ENCODE measurements at regions not wholly inside any gene's neighbourhood (a gene's known extent, or its start where the extent isn't known, plus 50 kb on each side); places are given as distances from the start of the nearest gene placed in this dataset.
"Not testable (repeated sequence)": the region's sequence is repeated elsewhere in the genome, so short reads cannot be mapped to it uniquely, and the experiment has no call there.

DNA sequence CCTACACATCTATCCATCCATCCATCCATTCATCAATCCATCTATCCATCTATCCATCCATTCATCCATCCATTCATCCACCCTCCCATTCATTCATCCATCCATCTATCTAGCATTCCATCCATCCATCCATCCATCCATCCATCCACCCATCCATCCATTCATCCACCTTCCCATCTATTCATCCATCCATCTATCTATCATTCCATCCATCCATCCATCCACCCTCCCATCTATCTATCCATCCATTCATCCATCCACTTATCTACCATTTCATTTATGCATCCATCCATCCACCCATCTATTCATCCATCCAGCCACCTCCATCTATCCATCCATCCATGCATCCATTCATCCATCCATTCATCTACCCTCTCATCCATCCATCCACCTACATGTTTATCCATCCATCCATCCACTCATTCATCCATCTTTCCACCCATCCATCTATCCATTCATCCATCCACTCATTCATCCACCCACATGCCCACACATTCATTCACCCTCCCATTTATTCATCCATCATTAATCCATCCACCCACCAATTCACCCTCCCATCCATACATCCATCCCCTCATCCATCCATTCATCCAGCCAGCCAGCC, 258.5 kb downstream of the CRLF2 start:
- no peak for DNase-seq (ENCODE audit: low read depth)

DNA sequence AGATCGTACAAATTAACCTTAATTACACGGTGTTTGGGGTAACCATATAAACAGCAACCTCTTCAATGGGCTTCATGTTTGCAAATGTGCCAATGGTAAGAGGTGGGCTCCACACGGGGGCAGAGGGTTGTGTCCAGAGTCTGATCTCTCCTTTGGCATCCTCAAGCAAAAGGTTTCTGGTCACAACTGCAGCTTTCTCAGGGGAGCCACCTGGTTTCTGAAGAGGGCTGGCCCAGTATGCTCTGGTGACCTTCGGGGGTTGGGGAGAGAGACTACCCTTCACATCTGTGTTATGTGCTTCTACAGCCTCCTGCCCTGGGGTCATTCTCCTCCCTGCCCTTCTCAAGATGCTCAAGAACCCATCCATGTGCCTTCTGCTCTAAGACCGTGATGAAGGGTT, 259.6 kb downstream of the CRLF2 start:
- no peak for DNase-seq (ENCODE audit: low read depth)

DNA sequence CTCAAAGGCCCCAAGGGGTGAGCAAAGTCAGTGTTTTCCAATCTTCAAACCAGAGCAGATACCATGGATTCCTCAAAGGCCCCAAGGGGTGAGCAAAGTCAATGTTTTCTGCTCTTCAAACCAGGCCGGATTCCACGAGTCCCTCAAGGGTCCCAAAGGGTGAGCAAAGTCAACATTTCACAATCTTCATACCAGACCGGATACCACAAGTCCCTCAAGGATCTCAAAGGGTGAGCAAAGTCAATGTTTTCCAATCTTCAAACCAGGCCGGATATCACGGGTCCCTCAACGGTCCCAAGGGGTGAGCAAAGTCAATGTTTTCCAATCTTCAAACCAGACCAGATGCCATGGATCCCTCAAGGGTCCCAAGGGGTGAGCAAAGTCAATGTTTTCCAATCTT, 265.2 kb downstream of the CRLF2 start:
- not testable (repeated sequence) for DNase-seq (ENCODE audit: low read depth)

DNA sequence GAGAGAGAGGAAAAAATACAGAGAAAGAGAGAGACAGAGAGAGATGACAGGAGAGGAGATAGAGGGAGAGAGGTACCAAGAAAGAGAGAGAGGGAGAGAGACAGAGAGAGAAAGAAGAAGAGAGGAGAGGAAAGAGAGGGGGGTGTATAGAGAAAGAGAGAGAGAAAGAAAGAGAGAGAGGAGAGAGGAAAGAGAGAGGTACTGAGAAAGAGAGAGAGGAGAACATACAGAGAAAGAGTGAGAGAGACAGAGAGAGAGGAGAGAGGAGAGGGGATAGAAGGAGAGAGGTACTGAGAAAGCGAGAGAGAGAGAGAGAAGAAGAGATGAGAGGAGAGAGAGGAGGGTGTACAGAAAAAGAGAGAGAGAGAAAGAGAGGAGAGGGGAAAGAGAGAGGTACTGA, 269.4 kb downstream of the CRLF2 start:
- no peak for DNase-seq (ENCODE audit: low read depth)

DNA sequence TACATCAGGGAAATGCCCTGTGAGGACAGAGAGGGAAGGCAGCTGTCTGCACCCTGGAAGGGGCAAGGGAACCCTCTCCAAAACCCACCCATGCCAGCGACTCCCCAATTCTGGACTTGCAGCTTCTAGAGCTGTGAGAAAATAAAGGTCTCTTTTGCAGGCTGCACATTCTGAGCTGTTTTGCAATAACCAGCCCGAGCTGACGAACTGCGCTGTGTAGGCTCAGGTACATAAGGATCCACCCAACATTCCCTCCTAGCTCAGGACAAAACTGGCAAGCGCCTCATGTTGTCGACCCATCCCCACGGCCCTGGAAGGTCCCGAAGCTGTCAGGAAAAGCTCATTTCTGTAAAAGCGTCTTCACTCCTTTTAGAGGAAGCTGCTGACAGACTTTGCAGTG, 271.8 kb downstream of the CRLF2 start:
- no peak for DNase-seq (ENCODE audit: low read depth)

DNA sequence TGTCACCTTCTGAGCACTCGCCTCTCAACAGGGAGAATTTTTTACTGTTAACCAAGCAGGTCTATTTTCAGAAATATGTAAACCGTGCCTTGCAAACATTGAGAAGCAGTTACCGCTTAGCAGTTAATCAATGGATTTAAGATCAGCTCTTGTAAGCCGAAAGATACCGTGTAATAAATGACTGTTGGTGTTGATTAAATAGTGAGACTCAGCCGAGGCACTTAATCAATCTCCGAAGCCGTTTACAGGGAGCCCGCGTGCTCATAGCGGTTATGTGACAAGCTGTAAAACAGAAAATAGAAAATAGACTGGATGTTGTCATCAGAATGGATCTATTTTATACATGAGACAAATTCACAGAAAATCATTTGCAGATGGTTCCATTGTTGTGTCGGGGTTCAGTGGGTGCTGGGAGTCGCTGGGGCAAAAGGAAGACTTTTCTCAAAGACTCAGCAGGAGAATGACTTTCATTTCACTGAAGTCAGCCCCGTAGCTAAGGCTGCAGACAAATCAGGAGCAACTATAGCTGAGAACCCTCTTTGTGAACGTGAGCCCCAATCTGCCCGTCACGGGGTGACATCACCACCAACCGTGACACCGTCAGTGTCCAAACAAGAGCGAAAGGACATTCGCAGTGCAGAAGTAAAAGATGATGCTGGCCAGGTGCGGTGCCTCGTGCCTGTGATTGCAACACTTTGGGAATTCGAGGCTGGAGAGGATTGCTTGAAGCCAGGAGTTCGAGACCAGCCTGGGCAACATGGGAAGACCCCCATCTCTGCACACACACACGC, 275.3 kb downstream of the CRLF2 start:
- no peak for DNase-seq (ENCODE audit: low read depth)

DNA sequence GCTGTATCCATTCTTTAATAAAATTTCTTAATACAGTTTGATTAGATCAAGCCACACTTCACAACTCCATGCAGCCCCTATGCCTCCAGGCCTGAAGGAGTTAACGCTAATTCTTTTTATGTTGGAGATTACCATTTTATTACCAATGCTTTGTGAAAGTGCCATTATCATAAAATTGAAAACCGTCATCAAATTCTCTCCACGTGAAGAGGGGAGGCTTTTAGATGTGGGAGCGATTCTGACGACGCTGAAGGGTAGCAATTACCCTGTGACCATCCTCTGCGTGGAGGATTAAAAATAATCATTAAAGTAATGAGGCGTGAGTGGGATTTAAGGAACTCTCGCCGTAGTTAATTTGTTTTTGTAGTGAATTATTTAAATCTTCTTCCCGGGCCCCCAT, 278.8 kb downstream of the CRLF2 start:
- no peak for DNase-seq (ENCODE audit: low read depth)

DNA sequence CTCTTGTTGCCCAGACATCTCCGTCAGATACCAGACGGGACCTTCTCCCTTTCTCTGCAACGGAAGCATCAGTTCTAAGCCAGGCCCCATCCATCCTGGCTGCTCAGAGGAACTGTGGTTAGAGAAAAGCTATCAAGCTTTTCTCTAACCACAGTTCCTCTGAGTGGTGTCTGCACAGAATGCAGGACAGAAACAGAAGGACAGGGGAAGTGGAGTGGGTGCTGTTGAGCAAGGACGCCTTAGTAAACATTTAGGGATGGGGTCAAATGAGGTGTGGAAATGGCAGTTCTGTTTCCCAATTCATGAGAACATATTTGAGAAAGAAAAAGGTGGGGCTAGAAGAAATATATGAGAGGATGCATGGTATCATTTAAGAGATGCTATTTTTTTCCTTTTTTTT, 283.8 kb downstream of the CRLF2 start:
- no peak for DNase-seq (ENCODE audit: low read depth)

DNA sequence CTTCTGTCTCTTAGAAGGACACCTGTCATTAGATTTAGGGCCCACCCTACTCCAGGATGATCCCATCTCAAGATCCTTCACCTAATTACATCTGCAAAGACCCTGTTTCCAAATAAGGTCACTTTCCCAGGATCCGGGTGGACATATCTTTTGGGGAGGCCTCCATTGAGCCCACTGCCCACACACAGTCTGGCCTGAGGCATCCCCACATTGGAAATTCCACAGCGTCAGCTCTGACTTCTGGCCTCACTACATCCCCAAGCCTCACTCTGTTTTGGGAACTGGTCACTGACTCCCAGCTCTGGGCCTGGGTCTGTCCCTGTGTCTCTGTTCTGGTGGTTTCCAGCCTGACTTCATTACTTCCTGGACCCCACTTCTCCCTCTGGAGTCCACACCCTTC, 285.5 kb downstream of the CRLF2 start:
- DNase-seq (ENCODE audit: low read depth), result no peak

DNA sequence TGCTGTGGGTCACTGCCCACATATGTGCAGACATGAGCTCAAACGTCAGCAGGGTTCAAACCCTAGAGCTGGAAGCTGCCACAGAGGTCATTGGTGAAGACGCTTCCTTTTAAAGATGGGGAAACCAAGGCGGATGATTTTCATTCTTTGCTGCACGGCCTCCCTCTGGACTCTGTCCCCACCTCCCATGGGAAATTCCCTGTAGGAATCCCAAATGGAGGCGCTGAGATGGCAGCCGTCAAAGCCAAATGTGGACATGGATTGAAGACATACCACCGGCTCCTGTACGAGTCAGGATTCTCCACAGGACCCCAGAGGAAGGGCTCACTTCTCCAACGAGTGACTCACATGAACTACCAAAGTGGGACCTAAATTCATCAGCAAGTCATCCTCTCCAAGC, 286.4 kb downstream of the CRLF2 start:
- no peak for DNase-seq (ENCODE audit: low read depth)

DNA sequence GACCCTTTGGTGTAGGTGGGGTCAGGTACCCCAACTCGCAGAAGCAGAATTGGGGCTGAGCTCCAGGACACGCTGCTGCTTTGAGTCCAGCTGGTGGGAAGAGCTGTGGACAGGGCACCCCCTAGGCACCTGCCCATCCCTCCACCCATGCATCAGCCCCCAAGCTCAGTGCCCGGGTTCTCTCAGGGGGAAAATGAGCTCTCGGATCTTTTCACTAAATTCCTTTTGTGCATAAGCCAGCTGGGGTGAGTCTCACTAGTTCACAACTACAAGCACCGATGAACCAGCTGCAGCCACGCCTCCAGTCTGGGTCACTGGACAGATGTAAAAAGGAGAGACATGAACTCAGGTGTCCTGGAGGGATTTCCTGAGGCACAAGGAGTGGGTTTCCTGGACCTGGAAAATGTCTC, 286.8 kb downstream of the CRLF2 start:
- DNase-seq (ENCODE audit: low read depth), result no peak

DNA sequence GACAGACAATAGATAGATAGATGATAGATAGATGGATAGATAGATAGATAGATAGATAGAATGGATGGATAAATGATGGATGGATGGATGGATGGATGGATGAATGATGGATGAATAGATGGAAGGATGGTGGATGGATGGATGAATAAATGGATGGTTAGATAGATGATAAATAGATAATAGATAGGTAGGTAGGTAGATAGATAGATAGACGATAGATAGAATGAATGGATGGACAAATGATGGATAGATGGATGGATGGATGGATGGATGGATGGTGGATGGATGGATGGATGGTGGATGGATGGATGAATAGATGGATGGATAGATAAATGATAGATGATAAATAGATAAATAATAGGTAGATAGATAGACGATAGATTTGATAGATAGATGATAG, 287.4 kb downstream of the CRLF2 start:
- no peak for DNase-seq (ENCODE audit: low read depth)

DNA sequence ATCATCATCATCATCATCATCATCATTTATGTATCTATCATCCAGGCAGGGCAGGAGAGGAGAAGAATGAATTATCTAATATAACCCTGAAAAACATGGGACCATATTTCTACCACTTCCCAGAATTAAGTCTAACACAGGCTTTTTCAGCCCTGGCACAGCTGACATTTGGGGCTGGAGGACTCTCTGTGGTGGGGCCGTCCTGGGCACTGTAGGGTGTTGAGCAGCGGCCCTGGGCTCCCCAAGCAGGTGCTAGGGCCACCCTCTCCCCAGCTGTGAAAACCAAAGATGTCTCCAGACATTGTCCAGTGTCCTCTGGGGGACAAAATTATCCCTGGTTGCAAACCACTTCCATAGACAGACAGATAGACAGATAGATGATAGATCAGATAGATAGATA, 288.4 kb downstream of the CRLF2 start:
- DNase-seq (ENCODE audit: low read depth), result no peak

DNA sequence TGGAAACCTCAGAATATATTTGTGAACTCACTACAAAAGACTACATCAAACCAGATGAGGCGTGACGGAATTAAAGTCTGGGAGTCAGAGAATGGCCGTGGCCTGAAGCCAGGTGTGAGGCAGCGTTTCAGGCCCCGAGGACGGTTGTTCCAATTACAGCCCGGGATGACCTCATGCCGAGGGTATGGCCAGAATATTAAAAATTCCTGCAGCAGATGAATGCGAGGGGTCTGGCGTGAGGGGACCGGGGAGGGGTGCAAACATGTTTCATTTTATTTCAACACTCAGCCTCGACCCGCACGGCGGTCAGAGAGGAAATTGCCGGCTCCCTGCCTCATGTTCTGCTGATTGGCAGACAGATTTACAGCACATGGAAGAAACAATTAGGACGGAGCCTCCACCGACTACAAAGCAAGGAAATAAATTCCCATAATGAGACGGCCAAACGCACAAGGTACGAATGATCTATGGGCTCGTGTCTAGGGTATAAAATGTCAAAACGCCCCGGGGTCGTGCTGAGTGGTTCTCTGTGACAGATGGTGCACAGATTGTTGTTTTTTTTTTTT, 289.7 kb downstream of the SHOX start:
- no peak for DNase-seq (ENCODE audit: low read depth)

DNA sequence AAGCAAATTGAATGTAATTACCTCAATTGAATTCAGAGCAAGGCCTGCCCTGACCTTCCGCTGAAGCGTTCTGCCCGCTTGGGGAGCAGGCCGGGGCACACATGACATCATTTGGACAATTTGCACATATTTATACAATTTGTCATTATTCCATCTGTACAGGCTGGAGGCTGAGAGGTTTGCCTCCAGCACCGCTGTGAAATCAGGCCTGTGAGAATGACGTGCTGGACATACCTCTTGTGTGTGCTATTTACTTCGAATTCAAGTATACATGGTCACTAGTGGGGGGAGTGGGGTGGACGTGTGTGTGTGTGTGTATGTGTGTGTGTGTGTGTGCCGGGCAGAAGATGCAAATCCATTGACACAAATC, 285.6 kb downstream of the SHOX start:
- DNase-seq (ENCODE audit: low read depth), result no peak

DNA sequence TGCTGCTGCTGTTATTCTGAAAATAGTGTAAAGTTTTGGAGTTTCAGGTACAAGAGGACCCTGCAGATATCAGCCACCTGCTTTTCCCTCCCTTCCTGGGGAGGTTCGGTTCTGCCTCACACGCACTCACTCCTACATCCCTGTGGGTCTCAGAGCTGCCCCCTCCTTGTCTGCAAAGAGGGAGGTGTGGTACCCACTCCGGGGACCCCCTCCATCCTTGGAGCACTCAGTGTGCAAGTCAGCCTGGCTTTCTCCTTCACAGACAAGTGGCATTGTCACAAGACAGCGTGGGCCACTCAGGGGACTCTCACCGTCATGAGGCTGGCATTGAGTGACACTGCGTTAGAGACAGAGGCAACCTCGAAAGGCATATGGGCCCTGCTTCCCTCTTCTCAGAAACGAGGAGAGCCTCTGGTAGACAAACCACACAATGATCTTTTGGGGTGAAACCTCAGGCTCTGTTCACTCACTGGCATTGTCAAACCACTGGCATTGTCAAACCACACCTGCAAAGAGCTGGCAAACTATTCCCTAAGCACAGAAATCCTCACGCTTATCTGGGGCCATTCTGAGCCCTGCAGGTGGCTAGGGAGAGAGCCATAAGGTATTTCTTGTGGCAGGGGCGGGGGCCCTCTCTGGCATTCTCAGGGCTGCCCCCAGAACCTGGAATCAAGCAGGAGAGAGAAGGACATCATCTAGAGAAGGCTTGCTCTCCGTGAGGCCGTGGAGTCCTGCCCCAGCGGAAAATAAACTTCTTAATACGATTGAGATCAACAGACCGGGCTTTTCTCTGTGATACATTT, 285.0 kb downstream of the SHOX start:
- DNase-seq (ENCODE audit: low read depth), result no peak

DNA sequence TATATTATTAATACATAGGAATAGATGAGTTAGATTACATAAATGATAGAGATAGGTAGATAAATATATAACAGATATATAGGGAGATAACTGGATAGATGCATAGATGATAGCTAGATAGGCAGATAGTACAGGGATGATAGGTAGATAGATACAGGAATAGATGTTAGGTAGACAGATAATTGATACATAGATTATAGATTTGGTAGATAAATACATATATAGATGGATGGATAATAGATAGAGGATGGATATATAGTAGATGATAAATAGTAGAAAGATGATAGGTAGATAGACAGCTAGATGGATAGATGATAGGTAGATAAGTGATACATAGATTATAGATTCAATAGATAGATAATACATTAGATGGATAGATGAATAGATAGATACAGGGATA, 283.6 kb downstream of the SHOX start:
- no peak for DNase-seq (ENCODE audit: low read depth)

DNA sequence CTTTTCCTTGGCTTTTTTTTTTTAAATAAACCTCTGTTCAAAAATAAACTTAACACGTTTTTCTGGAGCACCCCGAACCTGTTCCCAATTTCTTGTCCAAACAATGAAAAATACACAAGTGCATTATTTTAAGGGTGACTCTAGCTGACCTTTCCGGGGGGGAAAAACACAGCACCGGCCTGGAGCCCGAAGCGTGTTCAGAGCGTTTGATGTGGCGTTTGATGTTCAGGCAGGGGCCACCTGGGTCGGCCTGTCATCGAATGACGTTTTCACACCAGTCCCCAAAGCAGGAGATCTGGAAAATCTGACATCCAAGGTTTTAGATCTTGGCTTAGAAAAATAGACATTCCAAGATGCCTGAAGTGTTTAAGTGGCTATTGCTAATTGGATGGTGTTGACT, 282.1 kb downstream of the SHOX start:
- no peak for DNase-seq (ENCODE audit: low read depth)

DNA sequence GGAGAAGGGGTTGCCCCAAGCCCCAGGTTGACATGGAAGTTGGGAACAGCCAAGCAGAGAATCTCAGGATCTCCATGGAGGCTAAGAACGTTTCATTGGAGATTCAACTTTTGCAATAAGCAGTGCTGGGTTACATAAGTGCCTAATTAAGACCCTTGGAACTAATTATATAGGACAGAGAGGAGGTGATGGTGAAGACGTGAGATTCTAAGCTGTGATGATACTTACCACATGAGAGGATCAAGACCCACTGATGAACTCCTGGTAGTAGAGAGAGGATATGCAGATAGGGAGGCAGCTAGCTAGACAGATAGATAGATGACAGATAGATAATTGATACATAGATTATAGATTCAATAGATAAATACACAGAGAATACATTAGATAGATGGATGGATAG, 278.5 kb downstream of the SHOX start:
- DNase-seq (ENCODE audit: low read depth), result not testable (repeated sequence)

DNA sequence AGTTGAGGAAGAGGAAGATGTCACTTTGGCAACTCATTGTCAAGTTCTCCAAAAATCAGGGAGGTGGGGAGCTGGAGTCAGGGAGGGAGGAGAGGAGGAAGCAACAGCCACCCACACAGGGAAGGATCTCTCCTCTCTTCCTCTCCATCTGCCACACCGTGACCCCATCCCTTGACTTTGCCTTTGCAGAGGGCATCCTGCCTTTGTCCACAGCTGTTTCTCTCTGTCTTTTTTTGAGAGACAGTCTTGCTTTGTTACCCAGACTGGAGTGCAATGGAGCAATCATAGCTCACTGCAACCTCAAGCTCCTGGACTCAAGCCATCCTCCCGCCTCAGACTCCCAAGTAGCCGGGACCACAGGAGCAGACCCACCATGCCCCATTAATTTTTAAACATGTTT, 276.0 kb downstream of the SHOX start:
- DNase-seq (ENCODE audit: low read depth), result no peak

DNA sequence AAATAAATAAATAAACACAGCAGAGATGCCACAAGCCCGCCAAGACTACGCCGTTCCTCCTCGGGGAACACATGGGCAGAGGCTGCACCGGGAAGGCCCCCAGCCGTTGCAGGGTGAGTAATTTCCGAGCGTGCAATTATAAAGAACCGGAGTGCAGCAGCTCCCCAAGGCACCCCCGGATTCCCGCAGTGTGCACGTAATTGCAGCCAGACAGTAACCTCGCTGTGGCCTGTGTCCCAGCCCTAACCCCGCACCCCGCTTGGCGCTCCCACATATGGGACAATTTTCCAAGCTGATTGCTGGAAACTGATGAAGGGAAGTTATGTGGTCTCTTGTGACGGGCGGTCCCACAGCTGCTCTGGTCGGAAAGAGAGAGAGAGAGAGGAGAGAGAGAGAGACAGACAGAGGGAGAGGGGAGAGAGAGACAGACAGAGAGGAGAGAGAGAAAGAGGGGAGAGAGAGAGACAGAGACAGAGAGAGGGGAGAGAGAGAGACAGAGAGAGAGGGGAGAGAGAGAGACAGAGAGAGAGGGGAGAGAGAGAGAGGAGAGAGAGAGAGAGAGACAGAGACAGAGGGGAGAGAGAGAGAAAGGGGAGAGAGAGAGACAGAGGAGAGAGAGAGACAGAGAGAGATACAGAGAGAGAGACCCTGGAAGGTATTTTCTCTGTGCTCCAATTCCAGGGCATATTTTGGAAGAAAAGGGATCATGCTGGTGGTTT, 275.4 kb downstream of the SHOX start:
- no peak for DNase-seq (ENCODE audit: low read depth)

DNA sequence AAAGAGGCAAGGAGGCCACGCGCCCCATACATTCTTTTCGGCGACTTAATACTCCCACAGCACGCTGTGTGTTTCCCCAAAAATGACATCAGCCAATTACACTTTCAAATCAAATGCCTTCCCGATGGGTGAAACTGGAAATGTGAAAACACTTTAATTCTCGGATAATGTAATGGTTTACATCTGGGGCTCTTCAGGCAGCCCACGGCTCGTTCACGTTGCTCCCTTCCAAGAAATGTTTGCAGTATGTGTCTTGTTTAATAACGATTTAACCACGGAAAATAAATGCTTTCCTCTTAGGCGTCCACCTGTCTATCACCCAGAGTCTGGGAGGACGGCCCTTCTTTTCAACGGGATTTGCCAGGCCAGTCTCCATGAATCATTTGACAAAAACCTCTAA, 272.5 kb downstream of the SHOX start:
- DNase-seq (ENCODE audit: low read depth), result no peak

Data from amniotic epithelial cell (primary cell).